GM04504 (cell line): ENCODE measurements at regions not wholly inside any gene's neighbourhood (a gene's known extent, or its start where the extent isn't known, plus 50 kb on each side); places are given as distances from the start of the nearest gene placed in this dataset.
A peak's percentile ranks its signal among the peaks of the same experiment; 100 is the strongest.

Experiments
- DNase-seq: peaks from one replicate; pipeline ENCODE4 v3.0.0-alpha.2; 2012; ENCODE audit warnings: low read depth

DNA sequence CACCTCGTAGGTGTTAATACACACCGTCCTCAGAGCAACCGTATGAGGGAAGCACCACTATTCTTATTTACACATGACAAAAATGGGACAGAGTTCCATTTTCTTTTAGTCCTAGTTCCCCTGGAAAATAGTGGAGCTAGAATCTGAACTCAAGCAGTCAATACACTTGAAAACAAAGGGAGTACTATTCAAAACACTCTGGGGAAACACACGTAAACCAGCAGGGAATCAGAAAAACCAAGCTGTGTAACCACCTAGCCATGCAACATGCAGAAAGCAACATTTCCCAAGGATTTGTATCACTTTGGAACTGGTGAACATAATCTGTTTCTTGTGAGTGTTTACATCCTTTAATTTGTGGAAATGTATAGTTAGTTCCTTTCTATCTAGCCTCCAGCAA lies 208.2 kb downstream of the UBE2E3 start:
- DNase-seq, result no peak

DNA sequence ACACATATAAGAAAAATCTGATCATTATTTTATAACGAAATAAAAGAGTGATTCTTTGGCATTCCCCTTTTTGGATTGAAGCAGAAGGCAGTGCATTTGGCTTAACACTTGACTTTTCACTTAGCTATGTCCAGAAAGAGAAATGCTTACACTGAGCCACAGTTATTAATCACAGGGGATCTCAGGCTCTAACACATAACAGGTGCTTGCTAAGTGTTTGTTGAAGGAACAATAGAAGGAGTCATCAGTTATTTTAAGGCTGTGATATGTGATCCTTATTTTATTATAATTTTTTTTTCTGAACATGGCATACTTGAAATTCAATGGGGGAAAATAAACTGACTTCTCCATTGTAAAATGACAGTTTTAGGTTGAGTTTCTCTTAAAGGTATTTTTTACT lies 209.5 kb downstream of the UBE2E3 start:
- no peak for DNase-seq

DNA sequence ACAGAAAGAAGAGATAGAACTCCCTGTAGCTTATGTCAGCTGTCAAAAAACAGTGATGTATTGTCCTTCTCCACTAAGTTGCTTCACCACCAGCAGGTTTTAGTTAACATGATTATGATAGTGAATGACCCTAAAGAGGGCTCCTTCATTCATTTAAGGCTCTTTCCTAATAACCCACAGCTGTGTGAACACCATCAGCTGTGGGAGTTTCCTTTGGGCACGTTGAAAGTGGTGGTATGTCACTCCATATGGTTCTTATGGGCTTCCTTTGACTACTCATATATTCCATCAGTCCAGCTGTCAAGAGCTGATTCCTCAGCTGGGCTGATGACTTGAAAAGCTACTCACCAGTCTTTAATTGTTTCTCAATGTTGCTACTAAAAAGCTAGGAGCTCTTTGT lies 210.3 kb downstream of the UBE2E3 start:
- DNase-seq, result no peak

DNA sequence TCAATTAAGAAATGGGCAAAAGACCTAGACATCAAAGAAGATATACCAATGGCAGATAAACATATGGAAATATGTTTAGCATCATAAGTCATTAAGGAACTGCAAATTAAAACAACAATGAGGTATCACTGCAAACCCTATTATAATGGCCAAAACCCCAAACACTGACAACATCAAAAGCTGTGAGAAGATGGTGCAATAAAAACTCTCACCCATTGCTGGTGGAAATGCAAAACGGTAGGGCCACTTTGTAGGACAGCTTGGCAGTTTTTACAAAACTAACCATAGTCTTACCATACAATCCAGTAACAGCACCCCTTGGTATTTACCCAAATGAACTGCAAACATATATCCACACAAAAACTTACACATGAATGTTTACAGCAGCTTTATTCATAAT lies 213.1 kb downstream of the UBE2E3 start:
- DNase-seq, result no peak

DNA sequence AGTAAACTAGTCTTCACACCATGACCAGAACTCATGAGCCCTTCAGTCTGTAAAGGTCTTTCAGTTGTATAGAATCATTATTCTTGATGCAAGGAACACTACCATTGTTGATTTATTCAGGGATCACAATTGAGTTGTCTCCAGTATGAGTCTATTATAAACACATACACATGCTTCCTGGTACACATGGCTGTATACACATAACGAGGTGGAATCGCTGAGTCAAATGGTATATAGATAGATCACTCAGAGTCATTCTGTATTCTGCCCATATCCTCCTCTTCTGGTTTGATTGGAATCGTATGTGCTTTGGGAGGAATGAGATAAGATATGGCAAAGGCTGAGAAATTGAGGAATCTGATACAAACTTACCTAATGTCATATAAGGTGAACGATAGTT lies 216.0 kb downstream of the UBE2E3 start:
- DNase-seq, result no peak

DNA sequence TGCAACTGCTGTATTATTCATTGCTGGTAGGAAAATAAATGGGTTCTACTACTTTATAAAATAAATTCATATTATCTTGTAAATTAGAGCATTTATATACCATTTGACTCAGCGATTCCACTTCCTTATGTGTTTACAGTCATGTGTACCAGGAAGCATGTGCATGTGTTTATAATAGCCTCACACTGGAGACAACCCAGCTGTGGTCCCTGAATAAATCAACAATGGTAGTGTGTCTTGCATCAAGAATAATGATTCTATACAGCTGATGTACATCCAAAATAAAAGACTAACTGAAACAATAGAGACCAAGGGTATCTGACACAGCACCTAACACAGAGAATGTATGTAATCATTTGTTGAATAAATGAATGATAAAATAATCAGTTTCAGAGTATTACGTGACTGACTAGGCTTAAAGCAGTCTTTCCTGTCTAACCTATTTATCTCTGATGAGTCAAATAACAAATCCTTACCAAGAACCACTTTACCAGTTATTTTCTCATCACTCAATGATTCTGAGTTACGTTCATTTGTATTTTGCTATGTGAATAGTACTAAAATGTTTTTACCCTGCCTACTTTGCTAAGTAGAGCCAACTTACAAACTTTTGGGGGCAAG lies 216.8 kb downstream of the UBE2E3 start:
- DNase-seq, result no peak

DNA sequence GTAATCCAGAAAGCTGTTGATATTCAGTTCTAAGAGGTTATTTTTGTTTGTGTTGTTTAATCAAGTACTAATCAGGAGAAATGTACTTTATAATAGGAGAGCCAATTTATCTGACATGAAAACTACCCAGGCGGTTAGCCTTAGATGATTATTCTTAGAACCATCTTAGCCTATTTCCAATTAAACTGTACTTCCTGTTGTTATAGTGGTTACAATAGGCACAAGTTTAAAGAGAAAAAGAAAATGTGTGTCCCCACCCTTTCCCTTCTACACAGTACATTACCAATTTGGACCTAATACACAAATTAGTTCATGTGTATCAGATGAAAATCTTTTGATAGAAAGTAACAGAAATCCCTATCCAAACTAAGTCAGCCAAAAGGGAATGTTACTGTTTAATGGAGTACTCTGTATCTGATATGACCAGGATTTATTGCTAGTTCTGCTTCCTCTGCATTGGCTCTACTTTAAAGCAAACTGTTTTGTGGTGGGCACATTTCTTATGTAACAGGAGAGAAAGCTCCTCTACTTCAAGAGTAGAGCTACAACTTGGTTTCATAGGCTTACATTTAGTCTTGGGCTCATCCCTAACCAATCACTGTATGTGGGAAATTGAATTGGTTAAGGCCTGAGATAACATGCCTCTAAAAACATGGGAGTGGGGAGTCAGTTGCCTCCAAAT lies 217.9 kb downstream of the UBE2E3 start:
- no peak for DNase-seq

DNA sequence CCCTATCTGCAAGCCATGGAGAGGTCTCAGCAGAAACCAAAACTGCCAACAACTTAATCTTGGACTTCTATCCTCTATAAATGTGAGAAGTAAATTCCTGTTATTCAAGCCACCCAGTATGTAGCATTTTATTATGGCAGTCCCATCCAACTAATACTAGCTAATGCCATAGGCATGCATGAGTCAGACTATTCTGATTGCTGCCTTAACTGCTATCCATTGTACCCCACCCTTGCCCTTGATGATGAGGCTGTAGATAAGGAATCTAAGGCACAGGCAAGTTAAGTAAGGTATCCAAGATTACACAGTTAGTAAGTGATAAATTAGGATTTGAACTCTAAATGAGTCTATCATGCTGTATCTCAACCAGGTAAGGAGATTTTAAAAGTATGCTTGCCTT lies 223.0 kb downstream of the UBE2E3 start:
- DNase-seq, result peak; percentile 55

DNA sequence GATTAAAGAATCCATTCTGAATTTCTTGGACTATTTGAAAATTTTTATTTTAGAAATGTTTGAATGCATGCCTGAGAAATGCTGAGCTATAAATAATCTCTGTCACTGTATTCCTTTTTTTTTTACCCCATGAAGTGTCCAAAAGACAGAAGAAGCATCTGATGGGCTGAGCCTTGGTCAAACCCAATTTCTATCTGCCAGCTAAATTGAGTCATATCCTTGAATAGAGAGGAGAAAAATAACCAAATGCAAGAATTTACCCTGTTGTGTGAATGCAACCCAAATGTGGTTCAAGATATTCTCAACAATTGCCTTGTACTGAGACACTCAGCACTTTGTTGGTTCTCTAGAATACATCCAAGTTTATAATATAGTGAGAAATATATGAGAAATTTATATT lies 223.5 kb downstream of the UBE2E3 start:
- no peak for DNase-seq

DNA sequence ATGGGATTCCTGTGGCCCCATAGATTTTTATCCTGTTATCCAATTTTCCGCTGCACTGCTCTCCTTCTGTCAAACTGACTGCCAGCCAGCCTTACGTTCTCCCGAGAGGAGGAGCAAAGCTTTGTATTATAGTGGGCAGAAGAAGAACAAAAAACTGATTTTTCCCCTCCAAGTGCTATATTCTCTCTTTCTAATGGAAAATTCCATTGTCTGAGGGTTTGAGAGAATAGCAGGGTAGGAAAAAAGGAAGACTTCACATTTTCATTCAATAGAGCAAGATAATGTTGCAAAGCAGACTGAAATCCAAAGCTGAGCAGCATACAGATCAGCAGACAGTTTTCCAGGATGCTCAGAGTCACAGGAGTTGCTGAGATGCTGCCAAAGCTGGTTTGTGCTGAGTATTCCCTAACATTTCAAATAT lies 238.0 kb downstream of the UBE2E3 start:
- no peak for DNase-seq

DNA sequence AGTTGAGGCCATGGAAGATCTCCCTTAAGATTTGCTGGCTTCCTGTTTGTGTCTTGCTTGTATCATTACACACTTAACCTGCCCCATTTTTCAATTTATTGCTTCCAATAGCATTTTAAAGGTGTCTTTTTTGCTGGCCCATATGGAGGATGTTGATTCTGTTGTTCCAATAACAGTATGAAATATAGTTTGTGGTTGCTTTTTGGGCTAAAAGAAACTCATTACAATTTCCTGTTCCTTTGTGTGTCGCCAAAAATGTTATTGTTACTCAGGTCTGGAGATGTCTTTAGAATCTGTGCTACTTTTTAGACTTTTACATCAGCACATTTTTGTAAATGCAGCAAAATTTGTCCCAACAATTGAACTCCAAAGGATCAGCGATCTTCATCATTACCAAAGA lies 234.0 kb upstream of the ITGA4 start:
- DNase-seq, result no peak

DNA sequence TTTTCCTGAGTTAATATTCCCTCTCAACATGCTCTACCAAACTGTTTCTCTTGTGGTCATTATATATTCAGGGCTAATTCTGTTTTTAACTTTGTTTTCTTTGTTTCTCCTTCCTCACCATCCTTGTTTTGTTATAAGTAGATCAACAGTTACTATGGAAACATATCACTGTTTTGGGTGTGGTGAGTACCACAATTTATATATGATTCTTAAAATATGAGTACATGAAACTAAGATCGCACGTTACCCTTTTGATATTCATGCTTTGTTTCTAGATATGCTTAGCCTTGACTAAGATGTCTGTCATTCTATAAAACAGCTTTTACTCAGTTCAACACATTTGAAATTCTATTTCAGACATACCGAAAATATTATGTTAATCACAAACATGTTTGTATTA lies 232.3 kb upstream of the ITGA4 start:
- DNase-seq, result no peak

DNA sequence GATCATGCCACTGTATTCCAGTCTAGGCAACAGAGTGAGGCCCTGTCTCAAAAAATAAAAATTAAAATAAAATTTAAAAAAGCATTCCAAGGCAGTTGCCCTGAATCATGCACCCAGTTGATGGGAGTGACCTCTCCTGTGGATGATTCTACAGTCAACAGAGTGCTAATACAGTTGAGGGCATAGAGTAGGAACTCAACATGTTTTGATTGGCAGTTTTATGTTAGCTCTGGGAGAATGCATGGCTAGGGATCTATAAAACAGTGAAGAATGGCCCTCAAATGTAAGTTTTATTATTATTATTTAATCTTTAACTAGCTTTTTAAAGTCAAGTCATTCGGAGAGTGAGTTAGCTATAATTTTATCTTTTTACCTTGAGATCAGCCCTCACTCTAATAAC lies 228.5 kb upstream of the ITGA4 start:
- DNase-seq, result no peak

DNA sequence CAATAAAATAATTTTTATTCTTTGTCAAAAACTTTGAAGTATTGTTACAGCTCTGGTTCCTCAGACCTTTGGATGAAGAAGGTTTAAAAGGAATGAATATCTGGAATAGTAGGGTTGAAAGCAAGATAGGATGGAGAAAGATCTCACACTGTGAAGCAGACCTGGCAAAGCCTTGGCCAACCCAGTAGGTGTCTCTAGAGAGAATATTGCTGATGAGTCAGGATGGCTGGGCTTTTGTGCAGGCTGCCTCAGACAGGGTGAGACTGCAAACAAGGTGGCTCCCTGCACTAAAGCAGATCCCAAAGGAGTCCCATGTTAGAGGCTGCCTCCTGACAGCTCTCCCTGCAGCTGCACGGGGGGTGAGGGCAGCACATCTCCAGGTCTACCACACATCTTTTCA lies 226.0 kb upstream of the ITGA4 start:
- no peak for DNase-seq

DNA sequence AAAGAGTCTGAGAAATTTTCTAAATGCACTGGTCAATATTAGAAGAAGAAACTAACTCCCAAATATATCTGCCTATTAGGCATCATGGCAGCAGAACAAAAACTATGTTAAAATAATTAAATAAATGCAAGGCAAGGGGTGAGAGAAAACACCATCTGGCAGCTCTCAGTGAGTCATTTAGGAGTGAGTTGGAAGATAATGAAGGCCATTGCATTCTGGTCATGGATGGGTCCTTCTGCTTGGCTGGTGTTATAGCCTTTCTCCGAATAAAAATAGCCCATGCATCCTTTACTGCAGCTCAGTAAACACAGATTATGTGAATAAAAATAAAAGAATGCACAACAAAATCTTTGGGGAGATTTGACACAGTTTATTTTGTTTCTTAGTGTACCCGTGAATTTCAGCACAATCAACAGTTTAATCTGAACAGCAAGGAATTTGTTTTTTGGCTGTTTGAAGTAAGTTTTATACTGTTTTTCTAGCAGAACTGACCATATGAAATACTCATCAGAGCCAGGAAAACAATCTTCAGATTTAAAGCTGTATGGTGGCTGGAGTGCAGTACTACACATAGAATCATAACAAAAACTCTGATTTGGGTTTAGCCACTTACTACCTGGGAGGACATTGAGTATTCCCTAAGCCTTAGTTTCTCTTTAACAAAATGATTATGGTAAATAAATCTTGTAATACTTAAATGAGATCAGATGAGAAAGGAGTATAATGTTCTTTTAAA lies 225.1 kb upstream of the ITGA4 start:
- DNase-seq, result peak; percentile 46

DNA sequence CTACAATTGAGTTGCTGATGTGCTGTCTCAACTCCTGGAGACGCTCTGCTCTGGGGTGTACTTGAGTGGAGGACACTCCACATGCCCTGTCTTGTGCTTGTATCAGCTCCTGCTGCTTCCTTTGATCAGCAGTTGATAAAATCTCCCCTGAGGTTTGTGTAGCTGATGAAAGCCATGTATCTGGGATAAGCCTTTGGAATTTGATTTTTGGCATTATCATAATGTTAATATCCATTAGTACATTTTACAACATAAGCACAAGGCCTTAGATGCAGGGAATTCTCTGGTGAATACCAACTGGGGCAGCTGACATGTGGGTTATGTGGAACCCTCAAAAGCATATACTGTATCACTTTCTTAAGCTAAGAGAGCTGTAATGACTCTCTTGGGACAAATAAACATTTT lies 222.7 kb upstream of the ITGA4 start:
- no peak for DNase-seq

DNA sequence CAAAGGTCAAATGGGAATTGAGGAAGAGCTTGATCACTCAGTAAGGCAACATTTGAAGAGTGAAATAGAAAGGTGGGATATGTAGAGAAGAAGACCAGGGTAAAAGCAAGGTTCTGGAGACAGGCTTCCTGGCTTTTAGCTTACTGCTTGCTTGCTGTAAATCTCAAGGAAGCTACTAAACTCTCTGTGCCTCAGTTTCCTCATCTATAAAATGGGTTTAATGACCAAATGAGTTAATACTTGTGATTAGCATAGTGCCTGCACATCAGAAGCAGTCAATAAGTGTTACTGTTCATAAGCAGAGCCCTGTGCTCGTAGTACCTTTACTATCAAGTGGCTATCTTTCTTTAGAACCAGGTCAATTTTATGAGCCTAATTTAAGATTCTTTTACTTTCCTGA lies 222.2 kb upstream of the ITGA4 start:
- no peak for DNase-seq

DNA sequence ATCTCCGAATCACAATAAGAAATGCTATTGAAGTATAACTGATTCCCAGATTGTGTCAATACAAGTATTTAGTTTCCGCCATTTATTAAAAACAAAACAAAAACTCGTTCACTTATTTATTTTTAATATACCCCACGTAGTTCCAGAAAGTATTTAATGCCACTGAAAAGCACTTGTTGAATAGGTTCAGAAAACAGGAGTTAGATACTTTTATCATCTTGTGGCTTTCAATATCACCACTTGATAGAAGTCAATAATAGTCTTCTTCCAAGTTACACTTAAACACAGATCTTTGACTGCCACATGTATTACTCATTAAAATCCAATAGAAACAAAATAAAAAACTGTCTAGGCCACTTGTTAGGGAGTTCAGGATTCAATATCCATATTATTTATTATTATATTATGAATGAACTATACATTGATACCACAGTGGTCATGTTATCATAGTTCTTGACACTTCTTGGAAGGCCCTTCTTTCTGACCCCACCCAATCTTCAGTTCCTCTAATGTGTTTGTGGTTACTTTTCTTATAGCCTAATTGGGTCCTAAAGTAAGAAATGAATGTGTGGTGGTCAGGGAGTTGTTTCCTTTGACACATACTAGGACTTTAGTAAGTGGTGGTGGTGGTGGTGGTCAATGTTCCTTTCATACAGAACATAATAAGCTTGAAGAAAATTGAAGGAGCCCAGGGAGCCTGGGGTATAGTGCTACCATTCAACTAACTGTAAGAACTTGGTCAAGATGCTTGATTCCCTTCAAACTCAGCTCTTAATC lies 221.3 kb upstream of the ITGA4 start:
- no peak for DNase-seq

DNA sequence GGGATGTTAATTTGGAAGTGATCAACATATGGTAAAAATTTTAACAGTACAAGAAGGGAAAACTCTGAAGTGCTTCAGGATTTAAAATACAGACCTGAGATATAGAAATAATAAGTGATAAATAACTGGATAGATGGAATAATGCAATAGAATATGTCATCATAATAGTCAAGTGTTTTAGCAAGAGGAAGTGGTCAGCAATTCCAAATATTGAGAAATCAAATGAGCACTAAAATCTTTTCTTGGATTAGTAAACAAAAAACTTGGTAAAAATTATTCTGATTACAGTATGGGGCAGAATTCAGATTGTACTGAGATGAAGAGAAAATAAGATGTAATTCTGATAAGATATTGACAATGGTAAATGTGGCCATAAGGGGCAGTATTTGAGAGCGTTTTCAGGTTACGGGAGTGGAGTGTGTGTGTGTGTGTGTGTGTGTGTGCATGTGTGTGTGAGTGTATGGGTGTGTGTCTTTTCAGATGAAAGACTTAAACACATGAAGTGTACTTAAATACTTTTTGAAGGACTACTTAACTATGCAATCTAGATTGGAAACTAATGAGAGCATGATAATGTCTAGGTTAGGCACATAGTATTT lies 217.9 kb upstream of the ITGA4 start:
- no peak for DNase-seq

DNA sequence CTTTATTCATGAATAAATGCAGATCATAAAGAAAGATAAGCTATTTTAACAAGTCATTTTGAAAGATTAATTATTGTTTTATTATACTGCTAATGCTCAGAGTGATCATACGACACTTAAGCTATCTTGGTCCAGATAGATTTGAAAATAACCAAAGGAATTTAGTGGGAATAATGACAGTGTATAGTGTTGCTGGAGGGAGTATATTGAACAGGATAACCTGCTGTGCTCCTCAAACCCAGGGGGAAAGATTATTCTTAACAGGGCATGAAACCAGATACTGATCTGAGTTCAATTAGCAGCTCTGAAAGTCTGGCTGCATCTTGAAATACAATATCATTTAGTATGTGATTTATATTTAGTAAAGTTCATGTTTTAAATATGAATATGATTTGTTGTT lies 216.3 kb upstream of the ITGA4 start:
- DNase-seq, result no peak

DNA sequence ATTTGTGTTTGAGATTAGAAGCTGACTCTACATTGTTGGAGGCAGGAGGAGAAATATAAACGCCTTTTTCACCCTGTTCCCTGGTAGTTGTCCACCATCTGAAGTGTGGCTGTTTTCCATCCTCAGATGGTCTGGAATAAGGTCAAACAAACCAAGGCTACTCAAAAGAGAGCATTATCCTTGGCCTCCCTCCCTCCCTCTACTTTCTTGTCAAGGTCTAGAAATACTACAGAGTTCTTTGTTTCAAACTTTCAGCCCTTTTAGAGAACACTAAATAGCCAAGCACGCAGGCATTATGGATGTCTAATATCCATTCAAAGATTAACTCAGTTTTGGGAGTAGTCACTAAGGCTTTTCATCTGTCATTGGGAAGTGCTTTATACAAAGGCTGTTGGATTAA lies 215.8 kb upstream of the ITGA4 start:
- DNase-seq, result no peak

DNA sequence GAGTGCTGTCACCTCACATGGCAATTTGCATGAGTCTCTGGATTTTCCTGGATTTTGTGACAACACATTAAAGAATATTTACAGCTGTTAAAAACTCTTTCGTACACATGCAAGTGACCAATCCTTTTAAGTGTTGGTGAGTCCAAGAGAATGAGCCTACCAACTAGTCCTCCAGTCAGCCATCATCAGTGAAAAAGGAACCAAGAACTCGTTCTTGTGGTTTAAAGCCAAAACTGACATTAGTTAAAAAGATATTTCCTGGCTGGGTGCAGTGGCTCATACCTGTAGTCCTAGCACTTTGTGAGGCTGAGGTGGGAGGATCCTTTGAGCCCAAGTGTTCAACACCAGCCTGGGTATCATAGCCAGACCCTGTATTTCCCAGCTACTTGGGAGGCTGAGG lies 215.4 kb upstream of the ITGA4 start:
- DNase-seq, result no peak
